Fibroblast of peridontal ligament (primary cell): ENCODE measurements at regions not wholly inside any gene's neighbourhood (a gene's known extent, or its start where the extent isn't known, plus 50 kb on each side); places are given as distances from the start of the nearest gene placed in this dataset.
"Not testable (repeated sequence)": the region's sequence is repeated elsewhere in the genome, so short reads cannot be mapped to it uniquely, and the experiment has no call there.

Source experiments
- DNase-seq: peaks from one replicate; pipeline ENCODE4 v3.0.0-alpha.2; 2010; ENCODE audit errors: extremely low read depth

GRCh38 chr12:66774929-66775328, 96.1 kb upstream of the GRIP1 start:
- DNase-seq = no peak

- no peak for DNase-seq
These were observed 97.0 kb upstream of the GRIP1 start for GRCh38 chr12:66775871-66776270.

GRCh38 chr12:66776974-66777373, 98.1 kb upstream of the GRIP1 start:
- DNase-seq = no peak

GRCh38 chr12:66779466-66779865, 100.6 kb upstream of the GRIP1 start:
- no peak for DNase-seq

GRCh38 chr12:66786531-66787308, 107.8 kb upstream of the GRIP1 start:
- DNase-seq = no peak

- no peak for DNase-seq
These were observed 120.7 kb upstream of the GRIP1 start for GRCh38 chr12:66799551-66799950.

- no peak for DNase-seq
These were observed 121.2 kb upstream of the GRIP1 start for GRCh38 chr12:66800046-66800445.

- DNase-seq = no peak
These were observed 125.1 kb upstream of the GRIP1 start for GRCh38 chr12:66803930-66804329.

- no peak for DNase-seq
These were observed 125.7 kb upstream of the GRIP1 start for GRCh38 chr12:66804563-66804974.

GRCh38 chr12:66808606-66809005, 129.7 kb upstream of the GRIP1 start:
- no peak for DNase-seq

- DNase-seq = no peak
These were observed 134.4 kb upstream of the GRIP1 start for GRCh38 chr12:66813137-66813892.

- no peak for DNase-seq
These were observed 140.7 kb upstream of the GRIP1 start for GRCh38 chr12:66819587-66819986.

- no peak for DNase-seq
These were observed 144.1 kb upstream of the GRIP1 start for GRCh38 chr12:66822961-66823360.

- DNase-seq = no peak
These were observed 145.1 kb upstream of the GRIP1 start for GRCh38 chr12:66823857-66824570.

- not testable (repeated sequence) for DNase-seq
These were observed 147.0 kb upstream of the GRIP1 start for GRCh38 chr12:66825921-66826320.

GRCh38 chr12:66829660-66830325, 150.9 kb upstream of the GRIP1 start:
- no peak for DNase-seq

- no peak for DNase-seq
These were observed 152.6 kb upstream of the GRIP1 start for GRCh38 chr12:66831495-66831894.

GRCh38 chr12:66832997-66833396, 154.1 kb upstream of the GRIP1 start:
- DNase-seq = no peak

GRCh38 chr12:66836623-66837310, 157.9 kb upstream of the GRIP1 start:
- DNase-seq = no peak

GRCh38 chr12:66837311-66837627, 158.4 kb upstream of the GRIP1 start:
- DNase-seq = no peak

GRCh38 chr12:66838366-66838765, 159.5 kb upstream of the GRIP1 start:
- DNase-seq = no peak

GRCh38 chr12:66848967-66849366, 170.1 kb upstream of the GRIP1 start:
- no peak for DNase-seq
